OCI-LY3 (cell line): ENCODE measurements at regions not wholly inside any gene's neighbourhood (a gene's known extent, or its start where the extent isn't known, plus 50 kb on each side); places are given as distances from the start of the nearest gene placed in this dataset.

Source experiments
- H2AFZ ChIP-seq: fragments of 200-600, 300-600 bp; shearing (Covaris generic); 2 replicates; pipeline ENCODE4 v1.6.0; 2014; ENCODE audit warnings: antibody characterized with exemption, low read depth, low read length
- H3K27ac ChIP-seq: fragments of 200-600, 300-600 bp; sonication (generic); 2 replicates; pipeline ENCODE4 v1.5.1; 2014; ENCODE audit warnings: mild to moderate bottlenecking, low read length, moderate library complexity, mixed read lengths
- H3K27me3 ChIP-seq: fragments of 200-600, 300-600 bp; sonication (generic); 2 replicates; pipeline ENCODE4 v1.6.1; 2014; ENCODE audit warnings: low read depth, low read length, mixed read lengths
- H3K36me3 ChIP-seq: fragments of 200-600, 300-600 bp; sonication (generic); replicated peaks from 2 replicates; pipeline ENCODE3; 2014; ENCODE audit warnings: low read depth, low read length, mixed read lengths
- H3K4me1 ChIP-seq: fragments of 300-600, 200-600 bp; sonication (generic); 2 replicates; pipeline ENCODE4 v1.6.1; 2014; ENCODE audit warnings: low read length, mixed read lengths
- H3K4me2 ChIP-seq: fragments of 200-600, 300-600 bp; sonication (generic); 2 replicates; pipeline ENCODE4 v1.6.1; 2014; ENCODE audit warnings: low read length, mixed read lengths
- H3K4me3 ChIP-seq: fragments of 300-600, 200-600 bp; sonication (generic); 2 replicates; pipeline ENCODE4 v1.5.1; 2014; ENCODE audit warnings: antibody characterized with exemption, mild to moderate bottlenecking, low read length, moderate library complexity
- H3K79me2 ChIP-seq: fragments of 300-600, 200-600 bp; shearing (Covaris generic); 2 replicates; pipeline ENCODE4 v1.6.1; 2014; ENCODE audit warnings: mild to moderate bottlenecking, low read length, mixed read lengths
- H3K9ac ChIP-seq: fragments of 300-600, 200-600 bp; shearing (Covaris generic); 2 replicates; pipeline ENCODE4 v1.6.0; 2014; ENCODE audit warnings: mild to moderate bottlenecking, low read length, moderate library complexity
- H3K9me3 ChIP-seq: fragments of 200-600, 300-600 bp; shearing (Covaris generic); 2 replicates; pipeline ENCODE4 v1.6.1; 2014; ENCODE audit warnings: low read length, mixed read lengths; ENCODE audit not compliant: insufficient read depth
- H4K20me1 ChIP-seq: fragments of 200-600, 300-600 bp; sonication (generic); 2 replicates; pipeline ENCODE4 v1.6.1; 2016; ENCODE audit warnings: low read length, mixed read lengths; ENCODE audit not compliant: insufficient read depth
- CTCF ChIP-seq: fragments of 200-600, 300-600 bp; sonication (generic); IDR thresholded peaks from 2 replicates; pipeline ENCODE4 v1.5.1; 2014; ENCODE audit warnings: antibody characterized with exemption, low read length, low read depth
- EZH2phosphoT487 ChIP-seq: fragments of 200-600 bp; shearing (Covaris generic); IDR thresholded peaks from 2 replicates; pipeline ENCODE4 v1.6.1; 2018; ENCODE audit warnings: antibody characterized with exemption, mixed run types, low read depth

- H3K4me1 ChIP-seq = peaks cover 21% of the 10 kb centered on the region
- no peaks in the 10 kb centered on the region for H3K79me2 ChIP-seq
- H2AFZ ChIP-seq = 0 out of 2 replicates have a peak overlapping the region, but pooled peaks have one; percentile 41
- TF ChIP-seq CTCF (no peak), EZH2phosphoT487 (no peak)
- no peaks in the 10 kb centered on the region for H3K36me3 ChIP-seq
- H3K4me3 ChIP-seq = no peak overlapping the region
- H3K9me3 ChIP-seq = no peaks in the 10 kb centered on the region
- H4K20me1 ChIP-seq = no peaks in the 10 kb centered on the region
- H3K27me3 ChIP-seq = no peaks in the 10 kb centered on the region
- no peak overlapping the region for H3K27ac ChIP-seq
- peak overlapping the region; percentile 34; the same call in 1 of the 2 replicates for H3K4me2 ChIP-seq
- no peak overlapping the region for H3K9ac ChIP-seq
Observed at GRCh38 chr4:107319386-107319785, 283.3 kb upstream of the DKK2 start.

GRCh38 chr4:107318078-107318477 lies 282.0 kb upstream of the DKK2 start:
- TF ChIP-seq EZH2phosphoT487 (no peak), CTCF (no peak)
- Histone ChIP-seq H3K36me3 (no peaks in the 10 kb centered on the region), H3K27me3 (no peaks in the 10 kb centered on the region), H3K9me3 (no peaks in the 10 kb centered on the region), H2AFZ (0 out of 2 replicates have a peak overlapping the region, but pooled peaks have one; percentile 22), H3K27ac (no peak overlapping the region), H3K9ac (no peak overlapping the region), H3K4me2 (peak overlapping the region; percentile 25; the same call in 1 of the 2 replicates), H4K20me1 (no peaks in the 10 kb centered on the region), H3K4me3 (no peak overlapping the region), H3K79me2 (no peaks in the 10 kb centered on the region), H3K4me1 (peaks cover 21% of the 10 kb centered on the region)

GRCh38 chr4:107317611-107318010 lies 281.5 kb upstream of the DKK2 start:
- Histone ChIP-seq H4K20me1 (no peaks in the 10 kb centered on the region), H3K79me2 (no peaks in the 10 kb centered on the region), H3K36me3 (no peaks in the 10 kb centered on the region), H2AFZ (no peak overlapping the region), H3K4me1 (peaks cover 21% of the 10 kb centered on the region), H3K4me2 (no peak overlapping the region), H3K9ac (no peak overlapping the region), H3K27ac (no peak overlapping the region), H3K4me3 (no peak overlapping the region), H3K9me3 (no peaks in the 10 kb centered on the region), H3K27me3 (no peaks in the 10 kb centered on the region)
- TF ChIP-seq EZH2phosphoT487 (no peak), CTCF (no peak)

GRCh38 chr4:107315584-107315983 lies 279.5 kb upstream of the DKK2 start:
- no peak overlapping the region for H2AFZ ChIP-seq
- no peak overlapping the region for H3K4me3 ChIP-seq
- peaks cover 21% of the 10 kb centered on the region for H3K4me1 ChIP-seq
- no peaks in the 10 kb centered on the region for H3K27me3 ChIP-seq
- TF ChIP-seq EZH2phosphoT487 = no peak
- no peak for TF ChIP-seq CTCF
- H3K9me3 ChIP-seq = no peaks in the 10 kb centered on the region
- no peaks in the 10 kb centered on the region for H3K79me2 ChIP-seq
- no peaks in the 10 kb centered on the region for H4K20me1 ChIP-seq
- H3K4me2 ChIP-seq = no peak overlapping the region
- no peak overlapping the region for H3K9ac ChIP-seq
- H3K36me3 ChIP-seq = no peaks in the 10 kb centered on the region
- H3K27ac ChIP-seq = no peak overlapping the region
